ENCODE measurements at regions not wholly inside any gene's neighbourhood (a gene's known extent, or its start where the extent isn't known, plus 50 kb on each side); places are given as distances from the start of the nearest gene placed in this dataset.

DNA sequence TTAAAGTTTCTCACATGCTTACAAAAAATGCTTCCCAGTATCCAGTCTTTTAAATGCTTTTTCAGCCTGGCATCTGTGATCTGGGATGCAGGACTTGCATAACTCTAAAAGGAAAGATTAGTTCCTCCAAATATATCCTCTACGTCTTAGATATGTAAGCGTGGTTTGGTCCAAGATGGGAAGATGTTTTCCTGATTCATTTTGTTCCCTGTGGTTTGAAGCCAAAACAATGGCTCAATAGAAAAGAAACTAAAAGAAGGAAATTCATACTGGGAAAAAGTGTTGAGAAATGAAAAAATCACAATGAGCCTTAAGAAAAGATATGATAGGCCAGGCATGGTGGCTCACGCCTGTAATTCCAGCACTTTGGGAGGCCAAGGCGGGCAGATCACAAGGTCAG is 1002.8 kb downstream of the NAALADL2 start:
- WGBS, 2 donors: 71 to 75% methylated on average over 4 of the region's 4 CpGs
- TF ChIP-seq POLR2A (IDR thresholded peaks at IDR 0.05): no peak
- DNase-seq (ENCODE audit: low spot score in 2 of 2): no peak
- intact Hi-C loops (cut with DNase I; ENCODE audit: low total_unique reads): no loop called here
- no peak overlapping the region for H3K4me3 ChIP-seq (ENCODE audit: low read depth, poor library complexity, severe bottlenecking)

Small RNA genes in the stretch of these regions (microRNA-seq; reads per million reads assigned to microRNA genes)
- gene MIR7977 (ENCODE audit: borderline number of aligned reads in 1 of 2, borderline replicate concordance in 2 of 2): 1.4 to 1.7 reads per million in 2 donors

Data from lower leg skin (tissue), 4 donors.